HepG2 (cell line): ENCODE measurements at regions not wholly inside any gene's neighbourhood (a gene's known extent, or its start where the extent isn't known, plus 50 kb on each side); places are given as distances from the start of the nearest gene placed in this dataset.

ENCODE experiments used
- ATAC-seq: fragments of 200-7000 bp; cut with Tn5 transposase; 3 replicates; pipeline ENCODE4 v1.9.1; 2020; ENCODE audit warnings: mild to moderate bottlenecking, moderate library complexity
- BruUV-seq: library from RNA; stranded (reverse); fragments of 400-500 nt; replicated peaks from 2 replicates; lab custom pipeline; 2021; lab: Mats Ljungman, UMichigan
- CTCF ChIA-PET: fragments of 300-600 bp; formaldehyde crosslinking; extraction: SDS; loops from one replicate; lab custom pipeline; 2021; ENCODE audit warnings: low total read pairs, inconsistent platforms, low intra/inter-chr PET ratio; lab: Yijun Ruan, JAX
- POLR2A ChIA-PET: fragments of 350-600 bp; sonication (Branson Sonifier 250); formaldehyde crosslinking; loops from one replicate; lab custom pipeline; 2020; ENCODE audit warnings: antibody characterized with exemption, inconsistent platforms; lab: Yijun Ruan, JAX
- DNase-seq: peaks from one replicate; pipeline ENCODE4 v3.0.0-alpha.2; 2015; ENCODE audit warnings: low spot score
- FAIRE-seq: peaks from 3 replicates; lab custom pipeline; 2011; peaks lifted over from hg19 to GRCh38; lab: Jason Lieb, UNC
- H2AFZ ChIP-seq: one replicate; pipeline ENCODE4 v1.6.1; 2011; ENCODE audit warnings: low read length, inconsistent platforms
- H3K27ac ChIP-seq: fragments of 300-600 bp; 3 replicates; pipeline ENCODE4 v1.8.0; 2011; ENCODE audit warnings: mixed run types, mild to moderate bottlenecking, mixed read lengths, low read length, inconsistent platforms; ENCODE audit not compliant: insufficient read depth; ENCODE audit errors: extremely low read length
- H3K27me3 ChIP-seq, 2 experiments: fragments of 200-600 bp in 1 of 2; 2 replicates in 1 of 2; 3 replicates in 1 of 2; pipeline versions ENCODE4 v1.6.0 to v1.8.0; 2011; ENCODE audit warnings: low read length in 2 of 2, mild to moderate bottlenecking in 2 of 2, moderate library complexity in 2 of 2, inconsistent platforms in 1 of 2; ENCODE audit not compliant: insufficient read depth in 2 of 2, control insufficient read depth in 1 of 2
- H3K36me3 ChIP-seq, 2 experiments: fragments of 200-600 bp in 1 of 2; replicated peaks in 1 of 2; 2 replicates in 1 of 2; 3 replicates in 1 of 2; pipeline versions ENCODE4 v1.5.1 to v1.8.0; 2011; ENCODE audit warnings: low read length in 2 of 2, inconsistent platforms in 1 of 2; ENCODE audit not compliant: insufficient read depth in 2 of 2, control insufficient read depth in 1 of 2
- H3K4me1 ChIP-seq: 2 replicates; pipeline ENCODE4 v1.5.1; 2012; ENCODE audit warnings: low read length, inconsistent platforms; ENCODE audit not compliant: insufficient read depth
- H3K4me2 ChIP-seq: 2 replicates; pipeline ENCODE4 v1.6.0; 2011; ENCODE audit warnings: low read depth, low read length, inconsistent platforms
- H3K4me3 ChIP-seq, 3 experiments: fragments of 200-600 bp in 1 of 3; sonication (generic), shearing (Covaris generic) in 1 of 3; replicated peaks in 1 of 3; 2 replicates each; pipeline ENCODE4 v1.5.1; 2011 to 2016; ENCODE audit warnings: low read length in 3 of 3, inconsistent platforms in 2 of 3, low read depth in 2 of 3, mild to moderate bottlenecking in 2 of 3, control low read depth in 1 of 3, mixed read lengths in 1 of 3; ENCODE audit not compliant: insufficient read depth in 1 of 3
- H3K79me2 ChIP-seq: one replicate; pipeline ENCODE4 v1.6.1; 2011; ENCODE audit warnings: low read length, inconsistent platforms; ENCODE audit not compliant: insufficient read depth
- H3K9ac ChIP-seq: 2 replicates; pipeline ENCODE4 v1.6.0; 2011; ENCODE audit warnings: mild to moderate bottlenecking, low read depth, low read length, inconsistent platforms; ENCODE audit not compliant: insufficient read depth
- H3K9me3 ChIP-seq: 2 replicates; pipeline ENCODE4 v1.5.1; 2012; ENCODE audit warnings: mild to moderate bottlenecking, low read length
- H4K20me1 ChIP-seq: 2 replicates; pipeline ENCODE4 v1.6.0; 2011; ENCODE audit warnings: inconsistent platforms, mild to moderate bottlenecking, low read length, moderate library complexity; ENCODE audit not compliant: insufficient read depth
- ATRX ChIP-seq: sonication (generic); formaldehyde crosslinking; IDR thresholded peaks from 2 replicates; pipeline ENCODE4 v1.4.0; 2020; ENCODE audit warnings: missing genetic modification reagents, borderline replicate concordance
- CCDC6 ChIP-seq: sonication (generic); formaldehyde crosslinking; IDR thresholded peaks from 2 replicates; pipeline ENCODE4 v1.8.1; 2022; ENCODE audit warnings: mild to moderate bottlenecking, missing genetic modification reagents, moderate library complexity
- GLI4 ChIP-seq: sonication (generic); formaldehyde crosslinking; IDR thresholded peaks from 2 replicates; pipeline ENCODE4 v1.5.1; 2020; ENCODE audit warnings: missing genetic modification reagents, mild to moderate bottlenecking, moderate library complexity, borderline replicate concordance
- KMT2A ChIP-seq: sonication (generic); formaldehyde crosslinking; IDR thresholded peaks from 2 replicates; pipeline ENCODE4 v1.4.0; 2020; ENCODE audit warnings: missing genetic modification reagents
- MAFF ChIP-seq: IDR thresholded peaks from 2 replicates; pipeline ENCODE4 v1.6.1; 2011; ENCODE audit warnings: low read depth, low read length, improper control_type of control experiment
- MAFK ChIP-seq, 2 experiments: IDR thresholded peaks in 1 of 2; conservative IDR thresholded peaks in 1 of 2; 2 replicates each; pipeline ENCODE4 v1.6.1; 2011; ENCODE audit warnings: improper control_type of control experiment in 2 of 2, low read length in 2 of 2
- MEF2D ChIP-seq: sonication (generic); formaldehyde crosslinking; IDR thresholded peaks from 2 replicates; pipeline ENCODE4 v1.5.1; 2020; ENCODE audit warnings: mild to moderate bottlenecking, missing genetic modification reagents
- ONECUT2 ChIP-seq: sonication (generic); formaldehyde crosslinking; IDR thresholded peaks from 2 replicates; pipeline ENCODE4 v1.4.0; 2020; ENCODE audit warnings: missing genetic modification reagents
- SRSF4 ChIP-seq: fragments of 200-400 bp; formaldehyde crosslinking; IDR thresholded peaks from one replicate; pipeline ENCODE4 v1.6.1; 2018; ENCODE audit warnings: mild to moderate bottlenecking, low read depth, low read length, moderate library complexity; ENCODE audit not compliant: poor library complexity, severe bottlenecking
- SUZ12 ChIP-seq: fragments of 150-350 bp; IDR thresholded peaks from 2 replicates; pipeline ENCODE4 v1.6.1; 2014; ENCODE audit warnings: low read depth, low read length
- ZNF20 ChIP-seq: sonication (generic); formaldehyde crosslinking; IDR thresholded peaks from 2 replicates; pipeline ENCODE4 v1.4.0; 2020; ENCODE audit warnings: mild to moderate bottlenecking, moderate library complexity, missing genetic modification reagents
- ZNF292 ChIP-seq: sonication (generic); formaldehyde crosslinking; IDR thresholded peaks from 2 replicates; pipeline ENCODE4 v1.8.1; 2022; ENCODE audit warnings: mild to moderate bottlenecking, low read depth, missing genetic modification reagents, borderline replicate concordance
- ZNF34 ChIP-seq: sonication (generic); formaldehyde crosslinking; IDR thresholded peaks from 2 replicates; pipeline ENCODE4 v1.4.0; 2020; ENCODE audit warnings: mild to moderate bottlenecking, missing genetic modification reagents, borderline replicate concordance
- ZNF446 ChIP-seq: sonication (generic); formaldehyde crosslinking; IDR thresholded peaks from 2 replicates; pipeline ENCODE4 v1.5.0; 2020; ENCODE audit warnings: mild to moderate bottlenecking, missing genetic modification reagents
- ZNF460 ChIP-seq: sonication (generic); formaldehyde crosslinking; IDR thresholded peaks from 2 replicates; pipeline ENCODE4 v1.5.1; 2020; ENCODE audit warnings: missing genetic modification reagents, mild to moderate bottlenecking, borderline replicate concordance
- ZNF569 ChIP-seq: sonication (generic); formaldehyde crosslinking; IDR thresholded peaks from 2 replicates; pipeline ENCODE4 v1.5.0; 2020; ENCODE audit warnings: mild to moderate bottlenecking, missing genetic modification reagents, moderate library complexity, borderline replicate concordance
- ZNF616 ChIP-seq: sonication (generic); formaldehyde crosslinking; IDR thresholded peaks from 2 replicates; pipeline ENCODE4 v1.5.0; 2020; ENCODE audit warnings: low read depth, mild to moderate bottlenecking, missing genetic modification reagents
- WGBS: methylation state at CpG from one replicate; pipeline ENCODE4 v1.1.6; 2017; ENCODE audit warnings: low lambda C conversion rate; 5-methylcytosine and 5-hydroxymethylcytosine counted together
- in situ Hi-C: cut with HindIII; loops from 2 replicates; pipeline ENCODE4 v1.10.0; 2017; ENCODE audit warnings: low pct_unique_long_range_greater_than_20kb; ENCODE audit not compliant: extremely low pct_ligation_motif_present
- intact Hi-C: fragments of 100-400 bp; cut with micrococcal nuclease; formaldehyde crosslinking; loops from one replicate; pipeline ENCODE4 v1.10.0; 2022; ENCODE audit not compliant: unreplicated experiment
- TF ChIP-seq, protein P1 (sequence below): sonication (generic); formaldehyde crosslinking; IDR thresholded peaks from 2 replicates; pipeline ENCODE4 v1.4.0; 2020; ENCODE audit warnings: low read depth, mild to moderate bottlenecking, missing genetic modification reagents
- TF ChIP-seq, protein P2 (sequence below): sonication (generic); formaldehyde crosslinking; IDR thresholded peaks from 2 replicates; pipeline ENCODE4 v1.5.0; 2020; ENCODE audit warnings: missing genetic modification reagents

DNA sequence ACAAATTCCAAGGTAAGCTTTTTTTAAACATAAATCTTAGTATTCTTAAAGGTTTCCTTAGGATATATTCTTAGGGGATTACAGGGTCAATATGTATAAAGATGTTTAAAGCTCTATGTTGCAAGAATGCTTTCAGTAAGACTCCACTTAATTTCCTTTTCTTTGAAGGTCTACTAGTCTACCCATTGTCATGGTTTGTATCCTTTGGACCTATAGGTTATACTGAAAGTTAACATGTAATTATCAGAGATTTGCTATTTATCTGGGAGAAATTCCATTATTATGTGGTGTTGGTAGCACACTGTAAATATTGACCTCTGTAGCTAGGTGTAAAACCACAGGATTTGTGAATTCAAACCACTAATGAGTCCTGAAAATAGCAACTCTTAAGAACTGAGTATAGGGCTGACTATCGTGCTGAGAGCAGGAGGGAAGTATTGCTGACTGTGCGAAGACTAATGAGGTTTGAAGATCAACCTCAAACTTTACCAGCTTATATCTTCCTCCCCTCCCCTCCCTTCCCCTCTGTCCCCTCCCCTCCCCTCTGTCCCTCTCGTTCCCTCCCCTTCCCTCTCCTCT, 85.6 kb downstream of the GADD45G start:
- ATAC-seq (no peak), FAIRE-seq (no peak), DNase-seq (no peak)
- Histone ChIP-seq H3K36me3 (no peaks in the 10 kb centered on the region), H4K20me1 (no peaks in the 10 kb centered on the region), H3K9me3 (no peaks in the 10 kb centered on the region), H3K4me3 (no peak overlapping the region), H3K27me3 (peaks cover 0 to 9% of the 10 kb centered on the region in 2 experiments; a peak in 1 of 5 replicates), H3K27ac (no peak overlapping the region), H3K9ac (no peak overlapping the region), H2AFZ (no peak overlapping the region), H3K79me2 (no peaks in the 10 kb centered on the region), H3K4me2 (no peak overlapping the region), H3K4me1 (peaks cover 13% of the 10 kb centered on the region; the same call in 1 of the 2 replicates)
- CTCF ChIA-PET, result no interaction called here
- BruUV-seq, result no TSS peak
- TF ChIP-seq MAFF, result peak; percentile 59; the same call in 1 of the 2 replicates
- no peak for TF ChIP-seq ONECUT2
- no peak for TF ChIP-seq GLI4
- TF ChIP-seq ZNF460 (CRISPR knock-in tag), result no peak
- TF ChIP-seq KMT2A, result no peak
- TF ChIP-seq MAFK (conservative IDR thresholded peaks at IDR 0.05 in 1 of 2, IDR thresholded peaks at IDR 0.05 in 1 of 2; ENCODE audit: low read length in 2 of 2), result peak; percentile 68 to 79
- TF ChIP-seq ZNF292 (CRISPR knock-in tag), result no peak
- TF ChIP-seq ZNF446 (CRISPR knock-in tag), result no peak
- WGBS, result 25% methylated on average over 3 of the region's 3 CpGs
- in situ Hi-C loops (no loop called here), intact Hi-C loops (no loop called here)
- POLR2A ChIA-PET, result no interaction called here

DNA sequence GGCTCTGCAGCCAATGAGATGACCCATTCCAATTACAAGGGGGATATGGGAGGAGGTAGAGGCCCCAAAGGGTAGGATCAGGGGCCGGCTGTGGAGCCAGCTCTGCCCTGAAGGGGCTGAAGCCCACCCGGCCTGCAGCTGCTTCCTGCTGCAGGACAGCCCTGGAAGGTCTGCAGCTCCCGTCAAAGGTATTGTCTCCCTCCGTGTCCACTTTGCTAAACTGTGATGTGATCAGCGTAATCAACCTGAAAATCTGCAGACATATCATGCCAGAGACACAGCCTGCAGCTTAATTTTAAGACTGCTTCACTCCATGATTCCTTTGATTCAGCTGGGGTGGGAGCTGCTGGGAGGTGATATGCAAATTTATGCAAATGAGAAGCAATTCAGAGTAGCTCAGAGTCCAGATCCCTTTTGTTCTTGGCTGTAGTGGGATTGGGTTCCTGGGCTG, 90.7 kb downstream of the GADD45G start:
- H3K36me3 ChIP-seq, result no peaks in the 10 kb centered on the region
- no peak for FAIRE-seq
- no TSS peak for BruUV-seq
- WGBS, result 21% methylated on average over 2 of the region's 5 CpGs
- H3K9me3 ChIP-seq, result no peaks in the 10 kb centered on the region
- H2AFZ ChIP-seq, result no peak overlapping the region
- H4K20me1 ChIP-seq, result no peaks in the 10 kb centered on the region
- no peaks in the 10 kb centered on the region for H3K79me2 ChIP-seq
- TF ChIP-seq, protein P1, sequence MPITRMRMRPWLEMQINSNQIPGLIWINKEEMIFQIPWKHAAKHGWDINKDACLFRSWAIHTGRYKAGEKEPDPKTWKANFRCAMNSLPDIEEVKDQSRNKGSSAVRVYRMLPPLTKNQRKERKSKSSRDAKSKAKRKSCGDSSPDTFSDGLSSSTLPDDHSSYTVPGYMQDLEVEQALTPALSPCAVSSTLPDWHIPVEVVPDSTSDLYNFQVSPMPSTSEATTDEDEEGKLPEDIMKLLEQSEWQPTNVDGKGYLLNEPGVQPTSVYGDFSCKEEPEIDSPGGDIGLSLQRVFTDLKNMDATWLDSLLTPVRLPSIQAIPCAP, result no peak
- TF ChIP-seq ZNF569 (CRISPR knock-in tag), result no peak
- no peak for TF ChIP-seq CCDC6 (CRISPR knock-in tag)
- TF ChIP-seq SUZ12, result no peak
- no peak for TF ChIP-seq ZNF616 (CRISPR knock-in tag)
- TF ChIP-seq ATRX, result no peak
- no peak for TF ChIP-seq MEF2D (CRISPR knock-in tag)
- TF ChIP-seq, protein P2, sequence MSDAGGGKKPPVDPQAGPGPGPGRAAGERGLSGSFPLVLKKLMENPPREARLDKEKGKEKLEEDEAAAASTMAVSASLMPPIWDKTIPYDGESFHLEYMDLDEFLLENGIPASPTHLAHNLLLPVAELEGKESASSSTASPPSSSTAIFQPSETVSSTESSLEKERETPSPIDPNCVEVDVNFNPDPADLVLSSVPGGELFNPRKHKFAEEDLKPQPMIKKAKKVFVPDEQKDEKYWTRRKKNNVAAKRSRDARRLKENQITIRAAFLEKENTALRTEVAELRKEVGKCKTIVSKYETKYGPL (CRISPR knock-in tag), result no peak
- no peak for TF ChIP-seq SRSF4
- no peak for TF ChIP-seq ZNF20 (CRISPR knock-in tag)
- no peak for TF ChIP-seq ZNF34
- TF ChIP-seq, all 625 proteins: peak for 0
- DNase-seq, result no peak
- ChIA-PET POLR2A (no interaction called here), CTCF (no interaction called here)
- ATAC-seq, result no peak
- Histone ChIP-seq H3K9ac (no peak overlapping the region), H3K4me1 (peaks cover 11% of the 10 kb centered on the region), H3K27me3 (peaks cover 0 to 9% of the 10 kb centered on the region in 2 experiments; a peak in 2 of 5 replicates), H3K4me2 (no peak overlapping the region), H3K27ac (no peak overlapping the region), H3K4me3 (no peak overlapping the region)
- intact Hi-C loops (no loop called here), in situ Hi-C loops (no loop called here)
